GM21390 (cell line): ENCODE measurements at regions not wholly inside any gene's neighbourhood (a gene's known extent, or its start where the extent isn't known, plus 50 kb on each side); places are given as distances from the start of the nearest gene placed in this dataset.
"Not testable (repeated sequence)": the region's sequence is repeated elsewhere in the genome, so short reads cannot be mapped to it uniquely, and the experiment has no call there.

Experiments used
- ATAC-seq: cut with Tn5 transposase; IDR thresholded peaks from one replicate; pipeline ENCODE4 v1.9.1; 2021; ENCODE audit not compliant: unreplicated experiment

- not testable (repeated sequence) for ATAC-seq
These were observed 64.5 kb downstream of the SLC30A10 start for GRCh38 chr1:219863816-219864215.

GRCh38 chr1:219862366-219862765 lies 66.0 kb downstream of the SLC30A10 start:
- ATAC-seq, result no peak

GRCh38 chr1:219858980-219859379 lies 69.4 kb downstream of the SLC30A10 start:
- ATAC-seq, result no peak

GRCh38 chr1:219847215-219847855 lies 81.0 kb downstream of the SLC30A10 start:
- ATAC-seq, result no peak

GRCh38 chr1:219839595-219839994 lies 88.8 kb downstream of the SLC30A10 start:
- not testable (repeated sequence) for ATAC-seq

- ATAC-seq, result no peak
These were observed 90.4 kb downstream of the SLC30A10 start for GRCh38 chr1:219837994-219838294.

- no peak for ATAC-seq
These were observed 90.9 kb downstream of the SLC30A10 start for GRCh38 chr1:219837274-219837993.

GRCh38 chr1:219834314-219834917 lies 93.9 kb downstream of the SLC30A10 start:
- ATAC-seq, result no peak

GRCh38 chr1:219833214-219833815 lies 95.0 kb downstream of the SLC30A10 start:
- no peak for ATAC-seq

GRCh38 chr1:219826290-219826689 lies 102.1 kb downstream of the SLC30A10 start:
- ATAC-seq, result no peak

GRCh38 chr1:219825355-219825754 lies 103.0 kb downstream of the SLC30A10 start:
- no peak for ATAC-seq

- ATAC-seq, result no peak
These were observed 104.0 kb downstream of the SLC30A10 start for GRCh38 chr1:219824338-219824737.

GRCh38 chr1:219820551-219820950 lies 107.8 kb downstream of the SLC30A10 start:
- no peak for ATAC-seq

- no peak for ATAC-seq
These were observed 110.4 kb downstream of the SLC30A10 start for GRCh38 chr1:219817914-219818313.

GRCh38 chr1:219813294-219813693 lies 115.1 kb downstream of the SLC30A10 start:
- ATAC-seq, result no peak

- ATAC-seq, result peak; percentile 93
These were observed 115.7 kb downstream of the SLC30A10 start for GRCh38 chr1:219812491-219813203.

- ATAC-seq, result no peak
These were observed 116.3 kb downstream of the SLC30A10 start for GRCh38 chr1:219812086-219812485.

GRCh38 chr1:219810451-219810850 lies 117.9 kb downstream of the SLC30A10 start:
- ATAC-seq, result no peak

- ATAC-seq, result no peak
These were observed 119.6 kb downstream of the SLC30A10 start for GRCh38 chr1:219808790-219809189.

GRCh38 chr1:219806642-219807041 lies 121.7 kb downstream of the SLC30A10 start:
- ATAC-seq, result no peak

- ATAC-seq, result no peak
These were observed 122.3 kb downstream of the SLC30A10 start for GRCh38 chr1:219806020-219806419.
